ENCODE measurements at regions not wholly inside any gene's neighbourhood (a gene's known extent, or its start where the extent isn't known, plus 50 kb on each side); places are given as distances from the start of the nearest gene placed in this dataset.
"Not testable (repeated sequence)": the region's sequence is repeated elsewhere in the genome, so short reads cannot be mapped to it uniquely, and the experiment has no call there.

DNA sequence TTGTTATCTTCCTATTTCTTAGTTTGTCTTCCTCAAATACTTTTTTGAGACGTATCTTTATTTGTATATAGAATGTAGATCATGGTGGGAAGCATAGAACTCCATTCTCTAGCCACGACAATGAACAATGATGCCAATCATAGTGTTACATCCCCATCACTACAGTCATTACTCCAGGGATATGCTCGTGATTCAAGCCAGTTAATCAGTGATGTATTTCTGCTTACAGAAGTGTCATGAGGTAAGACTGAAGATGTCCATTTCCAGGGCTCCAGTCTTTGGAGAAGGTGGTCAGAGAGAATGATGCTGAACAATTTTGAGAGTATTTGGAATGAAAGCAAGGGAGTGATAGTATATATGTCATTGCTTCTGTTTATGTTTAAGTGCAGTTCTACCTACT, 777.2 kb upstream of the TMEFF2 start:
- no peak for DNase-seq

DNA sequence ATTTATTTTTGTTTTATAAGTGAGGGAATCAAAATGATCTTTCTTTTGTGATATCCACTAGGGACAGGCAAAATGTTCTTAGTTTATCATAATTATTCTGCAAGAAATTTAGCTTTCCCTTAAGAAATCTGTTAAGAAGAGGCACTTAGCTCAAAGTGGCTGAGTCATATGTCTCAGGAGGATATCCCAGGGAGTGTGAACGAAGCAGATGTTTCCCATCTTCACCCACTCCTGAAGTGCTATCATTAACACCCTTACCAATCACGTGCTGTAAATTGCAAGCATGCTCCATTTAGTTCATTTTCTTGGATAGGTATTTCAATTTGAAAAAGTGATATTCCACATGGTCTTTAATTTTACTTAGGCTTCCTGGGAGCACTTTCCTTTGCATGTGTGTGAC, 774.3 kb upstream of the TMEFF2 start:
- DNase-seq: no peak

DNA sequence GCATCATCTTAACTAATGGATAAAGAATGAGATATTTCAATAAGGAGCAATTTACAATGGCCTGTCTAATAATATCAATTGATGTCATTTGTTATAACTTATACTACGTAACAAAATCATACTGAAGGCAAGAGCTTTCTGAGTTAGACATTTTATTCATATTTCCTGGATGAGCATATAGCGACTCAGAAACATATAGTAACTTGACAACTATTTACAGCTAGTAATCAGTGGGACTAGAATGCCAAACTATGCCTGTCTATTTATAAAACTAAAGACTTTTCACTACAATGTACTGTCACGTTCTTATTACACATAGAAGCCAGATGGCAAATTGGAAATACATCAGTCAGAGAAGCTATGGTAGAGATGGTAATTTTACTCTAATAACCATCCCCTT, 766.2 kb upstream of the TMEFF2 start:
- DNase-seq: peak; percentile 68

DNA sequence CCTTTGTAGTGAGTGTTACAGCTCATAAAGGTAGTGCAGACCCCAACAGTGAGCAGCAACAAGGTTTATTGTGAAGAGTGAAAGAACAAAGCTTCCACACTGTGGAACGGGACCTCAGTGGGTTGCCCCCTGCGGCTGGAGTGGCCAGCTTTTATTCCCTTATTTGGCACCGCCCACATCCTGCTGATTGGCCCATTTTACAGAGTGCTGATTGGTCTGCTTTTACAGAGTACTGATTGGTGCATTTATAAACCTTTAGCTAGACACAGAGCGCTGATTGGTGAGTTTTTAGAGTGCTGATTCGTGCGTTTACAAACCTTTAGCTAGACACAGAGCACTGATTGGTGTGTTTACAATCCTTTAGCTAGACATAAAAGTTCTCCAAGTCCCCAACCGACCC, 763.9 kb upstream of the TMEFF2 start:
- not testable (repeated sequence) for DNase-seq

DNA sequence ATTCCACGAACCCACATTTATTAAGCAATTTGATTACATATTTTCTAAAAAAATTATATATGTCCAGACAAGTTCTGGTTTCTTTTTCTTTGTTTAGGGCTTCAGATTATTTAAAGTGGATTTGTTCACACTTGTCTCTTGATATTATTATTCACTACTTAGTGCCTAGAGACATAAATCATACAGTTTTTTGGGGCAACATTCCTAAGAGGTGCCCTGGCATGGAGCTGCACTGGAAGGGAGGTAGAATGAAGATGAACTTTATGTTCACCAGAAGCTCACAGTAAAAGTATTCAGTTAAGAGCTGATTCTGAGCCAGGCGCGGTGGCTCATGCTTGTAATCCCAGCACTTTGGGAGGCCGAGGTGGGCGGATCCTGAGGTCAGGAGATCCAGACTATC, 762.7 kb upstream of the TMEFF2 start:
- no peak for DNase-seq

DNA sequence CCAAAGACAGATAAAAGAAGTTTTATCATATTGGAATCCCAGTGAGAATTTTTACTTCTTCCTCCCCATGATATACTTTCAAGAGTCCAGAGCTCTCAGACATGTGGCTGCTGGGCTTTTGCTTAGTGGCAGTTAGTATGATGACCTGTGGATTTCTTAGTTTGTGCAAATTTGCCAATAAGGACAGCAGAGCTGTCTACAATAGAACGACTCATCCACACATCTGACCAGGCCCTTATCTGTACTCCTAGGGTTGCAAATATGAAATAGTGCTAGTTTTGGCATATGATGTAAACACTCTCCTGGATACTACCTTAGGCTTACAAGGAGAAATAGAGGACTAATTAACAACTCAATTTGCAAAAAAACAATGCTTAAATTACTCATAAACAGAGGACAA, 758.4 kb upstream of the TMEFF2 start:
- DNase-seq: no peak

DNA sequence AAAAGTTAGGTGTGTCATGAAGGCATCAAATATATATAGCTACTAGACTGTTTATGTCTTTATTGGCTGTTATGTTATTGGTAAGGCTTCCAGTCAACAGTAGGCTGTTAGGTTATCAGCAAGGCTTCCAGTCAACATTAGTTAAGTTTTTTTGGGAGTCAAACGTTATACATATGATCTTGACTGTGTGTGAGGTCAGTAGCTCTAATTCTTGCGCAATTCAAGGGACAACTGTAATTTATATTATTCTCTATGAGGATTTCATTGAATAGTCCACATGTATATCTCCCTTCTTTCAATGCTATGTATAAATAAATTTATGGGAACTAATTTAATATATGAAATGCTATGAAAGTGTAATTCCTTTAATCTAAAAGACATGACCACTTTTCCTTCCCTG, 757.5 kb upstream of the TMEFF2 start:
- DNase-seq: no peak

DNA sequence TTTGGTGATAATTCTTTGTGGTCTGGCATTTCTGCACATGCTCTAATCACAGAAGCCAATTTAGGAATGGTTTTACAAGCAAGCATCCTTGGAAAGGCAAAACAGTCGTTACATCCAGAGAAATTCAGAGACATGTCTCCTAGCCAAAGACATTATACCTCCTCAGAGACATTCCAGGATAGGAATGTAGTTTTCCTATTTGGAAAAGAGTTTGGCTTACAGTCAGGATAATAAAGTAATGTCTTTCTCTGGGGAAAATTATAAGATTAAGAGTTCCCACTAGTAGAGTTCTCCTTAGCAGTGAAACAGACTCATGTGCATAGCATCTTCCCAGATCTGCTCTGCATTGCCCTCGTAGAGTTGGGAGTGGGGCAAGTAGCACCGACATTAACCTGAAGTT, 753.6 kb upstream of the TMEFF2 start:
- DNase-seq: peak; percentile 12

DNA sequence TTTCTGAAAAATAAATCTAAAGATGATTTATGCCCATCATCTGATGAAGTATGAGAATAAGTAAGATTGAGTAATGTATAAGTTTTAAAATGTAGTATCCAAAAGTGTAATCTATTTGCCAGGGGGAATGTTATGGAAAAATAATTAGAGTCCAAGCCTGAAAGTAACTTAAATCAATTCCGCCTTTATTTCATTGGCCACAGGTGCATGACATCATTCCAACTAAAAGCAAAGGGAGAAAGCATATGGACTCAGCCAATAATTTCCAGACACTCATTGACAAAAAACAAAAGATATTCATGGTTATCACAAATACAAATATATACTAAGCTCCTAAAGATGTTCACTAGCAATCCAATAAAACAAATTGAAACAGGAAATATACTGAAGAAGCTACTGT, 752.6 kb upstream of the TMEFF2 start:
- no peak for DNase-seq

DNA sequence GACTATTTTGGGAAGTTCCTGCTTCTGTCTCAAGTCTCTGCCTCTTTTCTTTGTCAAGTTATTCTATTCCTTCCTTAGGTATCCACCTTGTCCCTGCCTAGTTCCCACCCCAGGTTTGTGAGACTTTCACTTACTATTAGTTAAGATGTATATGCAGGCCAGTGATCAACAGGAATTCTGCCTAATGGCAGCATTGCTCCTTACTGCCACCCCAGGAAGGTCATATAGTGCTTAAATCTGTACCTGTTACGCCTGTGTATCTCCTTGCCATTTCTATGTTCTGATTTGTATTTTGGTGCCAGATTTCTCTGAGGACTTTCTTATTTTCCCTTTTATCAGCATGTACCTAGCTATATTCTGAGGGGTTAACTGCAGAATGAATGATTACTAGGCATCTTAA, 746.0 kb upstream of the TMEFF2 start:
- no peak for DNase-seq

DNA sequence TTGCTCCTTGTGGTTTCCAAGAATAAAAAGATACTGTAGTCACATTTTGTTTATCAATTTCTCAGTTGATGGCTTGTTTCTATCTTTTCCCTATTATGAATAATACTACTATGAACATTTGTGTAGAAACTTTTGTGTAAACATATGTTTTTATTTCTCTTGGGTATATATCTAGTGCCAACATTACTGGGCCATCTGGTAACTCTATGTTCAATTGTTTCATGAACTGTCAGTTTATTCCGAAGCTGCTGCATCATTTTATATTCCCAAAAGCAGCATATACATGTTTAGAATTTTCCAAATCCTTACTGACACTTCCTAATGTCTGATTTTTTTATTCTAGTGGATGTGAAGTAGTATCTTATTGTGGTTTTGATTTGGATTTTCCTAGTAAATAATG, 737.6 kb upstream of the TMEFF2 start:
- no peak for DNase-seq

DNA sequence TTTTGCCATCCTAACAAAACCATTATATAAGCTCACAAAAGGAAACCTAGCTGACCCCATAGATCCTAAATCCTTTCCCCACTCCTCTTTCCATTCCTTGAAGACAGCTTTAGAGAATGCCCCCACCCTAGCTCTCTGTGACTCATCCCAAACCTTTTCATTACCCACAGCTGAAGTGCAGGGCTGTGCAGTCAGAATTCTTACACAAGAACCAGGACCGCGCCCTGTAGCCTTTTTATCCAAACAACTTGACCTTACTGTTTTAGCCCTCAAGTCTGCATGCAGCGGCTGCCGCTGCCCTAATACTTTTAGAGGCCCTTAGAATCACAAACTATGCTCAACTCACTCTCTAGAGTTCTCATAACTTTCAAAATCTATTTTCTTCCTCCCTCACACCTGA, 726.9 kb upstream of the TMEFF2 start:
- DNase-seq: not testable (repeated sequence)

DNA sequence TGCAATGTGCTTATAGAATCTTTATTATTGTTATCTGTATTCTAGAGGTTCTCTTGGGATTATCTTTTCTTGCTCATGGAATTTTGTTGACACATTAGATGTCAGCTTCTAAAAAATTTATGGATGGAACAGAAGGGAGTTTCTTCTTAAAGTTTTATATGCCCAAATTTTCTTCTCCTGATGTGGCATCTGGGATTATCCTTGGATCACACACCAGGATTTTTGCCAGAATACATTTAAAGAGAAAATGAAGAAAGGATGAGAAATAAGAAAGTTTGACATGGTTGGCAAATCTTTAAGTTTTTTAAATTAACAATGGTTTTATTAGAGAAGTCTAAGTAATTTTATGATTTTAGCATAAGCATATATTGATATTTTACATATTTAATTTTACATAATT, 706.7 kb upstream of the TMEFF2 start:
- DNase-seq: peak; percentile 3

DNA sequence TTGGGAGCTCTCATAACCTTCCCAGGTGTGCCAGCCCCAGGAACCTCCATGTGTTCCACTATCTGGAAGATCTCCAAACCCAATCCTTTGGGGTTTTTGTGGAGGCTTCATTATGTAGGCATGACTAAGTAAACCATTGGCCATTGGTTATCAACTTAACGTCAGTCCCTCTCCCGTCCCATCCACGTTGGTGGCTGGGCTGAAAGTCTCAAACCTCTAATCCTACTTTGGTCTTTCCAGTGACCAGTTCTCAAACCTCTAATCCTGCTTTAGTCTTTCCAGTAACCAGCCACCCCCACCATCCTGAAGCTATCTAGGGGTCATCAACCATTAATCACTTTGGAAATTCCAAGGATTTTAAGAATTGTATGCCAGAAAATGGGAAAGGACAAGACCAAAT, 704.7 kb upstream of the TMEFF2 start:
- no peak for DNase-seq

DNA sequence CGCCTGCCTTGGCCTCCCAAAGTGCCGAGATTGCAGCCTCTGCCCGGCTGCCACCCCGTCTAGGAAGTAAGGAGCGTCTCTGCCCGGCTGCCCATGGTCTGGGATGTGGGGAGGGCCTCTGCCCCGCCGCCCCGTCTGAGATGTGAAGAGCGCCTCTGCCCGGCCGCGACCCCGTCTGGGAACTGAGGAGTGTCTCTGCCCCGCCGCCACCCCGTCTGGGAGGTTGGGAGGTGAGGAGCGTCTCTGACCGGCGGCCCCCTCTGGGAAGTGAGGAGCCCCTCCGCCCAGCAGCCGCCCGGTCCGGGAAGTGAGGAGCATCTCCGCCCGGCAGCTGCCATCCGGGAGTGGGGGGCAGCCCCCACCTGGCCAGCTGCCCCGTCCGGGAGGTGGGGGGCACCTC, 699.2 kb upstream of the TMEFF2 start:
- DNase-seq: not testable (repeated sequence)

DNA sequence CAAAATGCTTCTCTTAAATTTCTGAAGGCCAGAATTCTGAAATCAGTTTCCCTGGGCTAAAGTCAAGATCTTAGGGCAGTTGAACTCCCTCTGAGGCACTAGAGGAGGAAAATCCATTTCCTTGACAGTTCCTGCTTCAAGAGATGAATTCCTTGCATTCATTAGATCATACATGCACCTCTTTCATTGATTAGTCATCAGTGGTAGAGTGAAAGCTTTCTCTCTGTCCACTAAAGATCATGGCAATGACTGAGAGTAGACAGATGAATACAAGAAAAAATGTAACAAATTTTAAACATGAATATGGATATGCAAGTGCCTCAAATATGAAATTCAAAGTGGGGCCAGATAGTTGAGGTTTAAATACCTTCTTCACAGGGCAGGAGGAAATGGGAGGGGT, 693.4 kb upstream of the TMEFF2 start:
- no peak for DNase-seq

DNA sequence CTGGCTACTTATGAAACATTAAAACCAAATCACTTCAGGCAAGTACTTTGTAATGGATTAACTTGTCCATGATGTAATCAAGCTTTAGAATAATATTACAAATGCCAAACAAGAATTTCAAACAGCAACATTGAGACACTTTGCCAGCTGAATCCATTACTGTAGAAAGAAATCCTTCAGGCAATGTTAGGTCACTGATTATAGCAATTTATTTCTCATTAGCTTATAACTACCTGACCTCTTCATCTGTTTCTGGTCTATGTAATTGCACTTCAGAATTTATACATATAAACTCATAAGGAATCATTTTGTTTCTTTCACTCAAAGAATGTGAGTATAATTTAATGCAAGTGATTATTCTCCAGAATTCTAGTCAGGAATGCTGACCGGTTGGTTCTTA, 692.6 kb upstream of the TMEFF2 start:
- DNase-seq: no peak

DNA sequence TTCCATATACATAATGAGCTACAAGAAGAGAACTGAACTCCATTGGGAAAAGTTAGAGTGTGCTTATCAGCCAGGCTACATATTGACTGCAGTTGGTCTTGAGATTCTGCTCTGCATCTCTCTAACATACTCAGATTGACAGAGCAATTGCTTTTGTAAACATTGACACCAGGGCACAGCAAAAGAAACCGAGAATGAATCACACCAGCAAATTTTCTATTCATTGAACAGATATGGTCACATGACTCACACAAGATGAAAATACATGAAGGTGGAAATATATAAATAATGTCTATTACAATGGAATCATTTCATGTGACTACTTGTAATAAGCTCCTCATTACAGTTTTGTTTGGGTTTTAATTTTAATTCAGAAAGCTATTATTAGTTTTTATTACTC, 691.9 kb upstream of the TMEFF2 start:
- no peak for DNase-seq

DNA sequence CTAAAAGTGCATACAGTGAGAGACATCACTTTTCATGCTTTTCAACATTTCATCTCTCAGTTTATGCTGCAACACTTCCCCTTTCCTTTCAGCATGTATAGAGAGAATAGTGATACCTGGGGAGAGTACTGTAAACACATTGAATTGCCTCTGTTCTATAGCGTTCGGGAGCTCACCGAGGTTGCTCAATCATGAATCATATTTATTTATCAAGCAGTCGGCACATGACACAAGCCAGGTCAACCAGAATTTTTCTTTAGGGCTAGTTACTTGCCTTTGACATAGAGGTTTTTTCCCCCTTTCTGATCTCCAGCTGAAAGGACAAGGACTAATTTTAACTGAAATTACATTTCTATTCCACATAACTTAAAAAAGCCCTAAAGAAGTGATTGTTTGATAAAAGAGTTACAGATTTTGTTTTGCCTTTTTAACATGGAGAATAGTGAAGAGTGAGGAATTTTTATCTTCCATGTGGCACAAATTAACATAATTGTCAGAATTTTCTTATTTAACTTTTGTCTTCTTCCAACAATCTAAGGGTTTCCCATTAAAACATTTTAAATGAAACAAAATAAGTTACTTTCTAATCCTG, 690.9 kb upstream of the TMEFF2 start:
- DNase-seq: no peak

DNA sequence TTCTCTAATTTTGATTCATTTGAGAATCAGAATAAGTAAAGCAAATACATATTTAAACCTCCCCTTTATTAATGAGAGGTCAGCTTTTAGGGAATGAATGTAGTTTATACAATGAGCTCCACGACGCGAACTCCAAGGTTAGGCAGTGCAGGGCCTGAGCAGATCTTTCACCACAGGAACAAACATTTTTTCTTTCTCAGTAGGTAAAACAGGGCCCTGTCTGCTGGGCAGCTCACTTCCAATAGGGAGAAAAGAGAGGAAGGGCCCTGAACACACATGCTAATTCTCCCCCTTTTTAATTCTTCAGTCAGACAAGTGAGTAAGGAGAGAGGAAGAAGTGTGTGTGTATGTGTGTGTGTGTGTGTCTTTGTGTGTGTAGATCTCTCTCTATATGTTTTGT, 682.4 kb upstream of the TMEFF2 start:
- DNase-seq: no peak

DNA sequence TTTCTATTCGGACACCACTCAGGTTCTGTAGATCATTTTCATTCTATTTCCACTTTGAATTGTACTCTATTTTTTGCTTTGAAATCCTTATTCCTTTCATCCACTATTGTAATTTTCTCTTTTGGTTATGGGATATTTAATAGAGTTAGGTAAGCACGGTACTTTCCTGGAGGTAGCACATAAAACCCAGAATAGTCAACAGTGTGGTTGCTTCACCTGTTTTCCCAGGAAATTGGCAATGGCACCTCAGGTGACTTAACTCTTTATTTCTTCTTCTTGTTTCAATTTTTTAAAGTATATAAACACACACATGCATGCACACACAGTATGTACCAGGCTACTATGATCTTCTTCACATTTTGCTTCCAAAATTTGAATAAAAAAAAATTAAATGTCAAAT, 682.0 kb upstream of the TMEFF2 start:
- DNase-seq: no peak

DNA sequence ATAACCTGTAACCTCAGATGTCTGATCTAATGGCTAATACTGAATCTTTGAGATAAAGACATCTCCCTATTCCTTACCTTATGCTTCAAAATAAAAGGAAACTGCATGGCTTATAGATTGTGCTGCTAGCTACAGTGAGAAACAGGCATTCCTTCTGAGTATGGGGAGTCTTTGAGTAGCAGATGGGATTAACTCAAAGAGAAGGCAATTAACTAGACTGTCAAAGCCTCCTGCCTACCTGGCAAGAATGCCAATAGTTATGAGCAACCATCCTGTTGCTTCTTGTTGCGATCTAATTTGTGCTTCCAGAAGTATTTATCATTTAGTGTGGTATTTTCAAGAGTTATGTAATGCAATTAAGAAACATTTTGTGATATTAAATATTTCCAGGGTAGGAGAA, 660.0 kb upstream of the TMEFF2 start:
- DNase-seq: no peak

DNA sequence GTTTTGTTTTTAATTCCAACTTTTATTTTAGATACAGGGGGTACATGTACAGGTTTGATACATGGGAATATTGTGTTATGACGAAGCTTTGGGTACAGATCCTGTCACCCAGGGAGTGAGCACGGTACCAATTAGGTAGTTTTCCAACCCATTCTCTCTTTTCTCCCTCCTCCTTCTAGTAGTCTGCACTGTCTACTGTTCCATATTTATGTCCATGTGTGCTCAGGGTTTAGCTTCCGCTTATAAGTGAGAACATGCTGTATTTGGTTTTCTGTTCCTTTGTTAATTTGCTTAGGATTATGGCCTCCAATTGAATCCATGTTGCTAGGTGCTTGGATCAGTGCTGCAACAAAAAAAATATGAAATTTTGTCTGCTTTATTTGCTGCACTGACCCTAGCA, 659.3 kb upstream of the TMEFF2 start:
- DNase-seq: no peak

DNA sequence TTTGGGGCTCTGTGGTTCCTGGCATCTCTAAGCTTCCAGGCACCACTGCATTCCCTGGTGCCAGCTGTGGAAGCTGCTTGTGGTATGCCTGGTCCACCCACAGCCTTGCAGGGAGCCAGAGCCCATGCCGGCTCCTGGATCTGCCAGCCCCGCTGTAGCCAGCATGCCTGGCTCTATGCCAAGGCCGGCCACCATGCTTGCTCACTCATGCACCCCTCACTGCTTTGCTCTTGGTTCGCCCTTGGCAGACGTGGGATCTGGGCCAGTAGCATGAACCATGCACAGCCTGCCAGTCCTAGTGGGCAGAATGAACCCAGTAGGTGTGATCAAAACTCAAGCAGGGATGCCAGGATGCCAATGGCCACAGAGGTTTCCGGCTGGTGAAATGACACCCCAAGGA, 634.2 kb upstream of the TMEFF2 start:
- no peak for DNase-seq

DNA sequence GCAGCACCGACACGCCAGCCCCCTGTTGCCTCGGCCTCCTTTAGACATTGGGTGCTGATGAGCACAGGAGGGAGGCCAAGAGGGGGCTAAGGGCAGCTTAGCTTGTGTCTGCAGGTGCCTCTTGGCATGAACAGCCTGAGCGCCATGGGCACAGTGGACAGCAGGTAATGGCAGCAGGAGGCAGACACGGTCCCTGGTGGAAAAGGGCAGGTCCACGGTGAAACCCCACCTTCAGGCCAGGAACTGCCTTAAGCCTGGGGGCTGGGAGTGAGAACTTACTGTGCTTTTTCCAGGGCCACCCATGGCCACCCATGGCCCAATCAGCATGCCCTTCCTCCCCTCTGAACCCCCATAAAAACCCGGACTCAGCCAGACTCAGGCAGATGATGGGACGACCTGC, 633.4 kb upstream of the TMEFF2 start:
- DNase-seq: no peak

DNA sequence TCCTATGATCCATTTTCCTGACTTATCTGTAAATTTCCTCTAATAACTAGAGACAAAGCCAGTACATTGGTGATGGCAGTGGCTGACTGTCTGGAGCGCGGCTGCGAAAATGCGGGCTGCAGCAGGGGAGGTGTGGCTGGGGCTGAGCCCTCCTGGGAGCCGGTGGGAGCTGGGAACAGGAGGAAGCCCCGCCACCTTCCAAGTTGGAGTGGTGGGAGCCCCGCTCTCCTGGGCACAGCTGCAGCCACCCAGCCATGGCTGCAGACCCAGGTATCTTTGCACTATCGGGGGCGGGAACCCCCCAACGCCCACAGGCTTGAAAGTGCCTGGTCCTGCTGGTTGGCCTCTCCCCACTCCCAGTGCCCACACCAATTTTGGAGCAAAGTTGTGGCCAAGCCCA, 633.0 kb upstream of the TMEFF2 start:
- no peak for DNase-seq
